Left renal cortex interstitium (tissue), 4 donors: ENCODE measurements at regions not wholly inside any gene's neighbourhood (a gene's known extent, or its start where the extent isn't known, plus 50 kb on each side); places are given as distances from the start of the nearest gene placed in this dataset.

Experiments used
- DNase-seq, 4 donors: peaks; one replicate each; pipeline ENCODE4 v3.0.0-alpha.2; 2013; ENCODE audit warnings: low read depth in 4 of 4, low spot score in 2 of 4, missing footprints in 1 of 4

- no peak for DNase-seq
Measured at GRCh38 chr18:78168526-78168925, 811.1 kb upstream of the SALL3 start.

DNA sequence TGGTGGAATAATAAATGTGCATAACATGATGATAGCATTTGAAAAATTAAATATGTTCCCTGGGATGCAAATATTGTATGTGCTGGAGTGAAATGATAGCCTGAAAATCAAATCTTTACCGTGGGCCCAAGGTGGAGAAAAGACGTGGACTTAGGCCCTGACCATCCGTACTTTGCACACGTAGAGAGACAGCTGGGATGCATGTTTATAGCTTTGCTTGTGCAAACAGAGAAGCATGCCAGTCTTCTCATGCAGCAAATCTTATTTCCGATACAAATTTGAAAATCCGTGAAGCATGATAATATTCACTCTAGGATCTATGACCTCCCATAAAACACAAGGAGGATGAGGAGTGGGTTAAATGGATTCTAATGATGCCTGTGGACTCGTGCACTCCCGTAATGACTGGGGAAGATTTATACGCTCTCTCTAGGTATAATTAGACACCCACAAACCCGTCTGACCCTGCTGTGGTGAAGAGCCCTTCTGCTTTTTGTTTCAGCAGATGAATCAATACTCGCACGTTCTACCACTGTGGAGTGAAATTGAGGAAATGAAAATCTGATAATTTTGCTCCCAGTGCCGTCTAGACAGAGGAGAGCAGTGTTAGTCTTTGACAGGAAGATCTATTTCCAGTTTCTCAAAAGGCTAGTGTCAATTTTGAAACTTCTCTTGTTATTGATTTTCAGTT is 810.3 kb upstream of the SALL3 start:
- no peak for DNase-seq

DNA sequence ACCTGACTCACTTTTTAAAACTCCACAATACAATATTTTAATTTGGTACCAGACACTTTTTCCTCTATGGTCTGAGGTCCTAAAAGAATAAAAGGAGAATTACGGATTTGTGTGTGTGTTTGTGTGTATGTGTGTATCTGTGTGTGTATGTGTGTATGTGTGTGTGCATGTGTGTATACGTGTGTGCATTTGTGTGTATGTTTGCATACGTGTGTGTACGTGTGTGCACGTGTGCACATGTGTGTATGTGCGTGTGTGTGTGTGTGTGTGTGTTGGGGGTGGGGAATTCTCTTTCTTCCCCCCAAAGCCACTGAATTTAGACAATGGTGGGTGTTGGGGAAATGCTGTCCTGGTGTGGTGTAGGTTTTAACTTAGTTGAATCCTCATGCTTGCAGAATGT is 807.7 kb upstream of the SALL3 start:
- no peak for DNase-seq

GRCh38 chr18:78174737-78175136 is 804.9 kb upstream of the SALL3 start:
- no peak for DNase-seq

GRCh38 chr18:78178812-78179211 is 800.8 kb upstream of the SALL3 start:
- no peak for DNase-seq

DNA sequence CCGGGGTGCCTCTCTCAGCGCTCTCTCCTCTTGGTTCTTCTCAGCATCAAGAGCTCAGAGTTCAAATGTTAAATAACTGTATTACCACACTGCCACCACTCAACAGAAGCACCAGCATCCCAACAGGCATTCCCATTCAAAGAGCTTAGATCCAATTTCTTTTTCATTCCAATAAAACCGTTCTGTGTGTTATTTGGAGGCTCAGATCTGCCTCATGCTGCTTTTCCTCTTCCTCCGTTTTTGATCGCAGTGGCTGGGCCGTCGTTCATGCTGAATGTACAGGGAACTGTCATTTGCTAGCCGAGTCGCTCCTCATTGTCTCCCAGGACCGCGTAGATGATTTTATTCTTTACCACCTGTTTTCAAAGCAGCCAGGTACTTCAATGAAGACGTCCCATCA is 798.9 kb upstream of the SALL3 start:
- DNase-seq, result no peak

DNA sequence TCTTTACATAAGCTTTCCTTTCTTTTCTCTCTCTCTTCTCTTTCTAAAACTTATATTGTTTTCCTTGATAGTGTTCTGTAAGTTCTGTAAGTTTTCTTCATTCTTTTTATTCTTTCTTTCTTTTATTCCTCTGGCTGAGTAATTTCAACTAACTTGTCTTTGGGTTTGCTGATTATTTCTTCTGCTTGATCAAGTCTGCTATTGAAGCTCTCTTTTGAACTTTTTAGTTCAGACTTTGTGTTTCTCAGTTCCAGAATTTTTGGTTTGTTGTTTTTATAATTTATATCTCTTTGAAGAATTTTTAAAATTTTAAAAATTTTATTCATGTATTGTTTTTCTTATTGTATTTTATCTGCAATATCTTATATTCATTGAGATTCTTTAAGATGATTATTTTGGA is 795.8 kb upstream of the SALL3 start:
- DNase-seq, result no peak

DNA sequence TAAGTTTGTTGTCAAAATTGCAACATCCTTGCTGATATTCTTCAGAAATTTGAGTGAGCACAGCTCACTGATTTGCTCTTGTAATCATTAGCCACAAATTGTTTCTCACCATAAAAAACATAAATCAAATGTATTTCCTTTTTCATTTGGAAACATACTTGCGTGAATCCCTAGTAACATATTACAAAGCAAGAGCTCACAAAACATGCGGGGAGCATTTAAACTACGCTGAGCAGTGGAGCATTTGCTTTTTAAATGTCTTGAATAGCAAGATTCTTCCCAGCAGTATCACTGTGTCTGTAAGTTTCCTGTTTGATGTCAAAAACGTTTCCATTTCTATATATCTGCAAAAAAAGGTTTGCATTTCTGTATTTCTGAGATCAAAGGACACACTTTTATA is 788.3 kb upstream of the SALL3 start:
- no peak for DNase-seq

DNA sequence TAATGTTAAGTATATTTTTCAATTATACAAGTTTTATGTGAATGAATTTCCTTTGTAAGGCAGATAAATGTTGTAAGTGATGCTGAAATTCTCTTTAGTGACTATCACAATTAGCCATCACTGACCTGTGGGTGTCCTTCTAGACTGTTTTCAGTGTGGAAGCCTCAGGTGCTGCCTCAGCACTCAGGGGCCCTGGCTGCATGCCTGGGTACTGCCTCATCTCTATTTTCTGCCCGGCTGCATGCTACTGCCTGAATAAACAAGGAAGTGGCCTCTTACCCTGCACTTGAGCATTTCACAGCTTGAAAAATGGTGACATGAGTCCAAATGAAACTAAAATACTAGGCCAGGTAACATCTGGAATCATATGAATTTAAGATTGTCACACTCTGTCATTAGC is 787.6 kb upstream of the SALL3 start:
- peak in 2 of 4 donors; percentile 28 to 37 for DNase-seq

- DNase-seq, result no peak
Measured at GRCh38 chr18:78196280-78196679, 783.3 kb upstream of the SALL3 start.

DNA sequence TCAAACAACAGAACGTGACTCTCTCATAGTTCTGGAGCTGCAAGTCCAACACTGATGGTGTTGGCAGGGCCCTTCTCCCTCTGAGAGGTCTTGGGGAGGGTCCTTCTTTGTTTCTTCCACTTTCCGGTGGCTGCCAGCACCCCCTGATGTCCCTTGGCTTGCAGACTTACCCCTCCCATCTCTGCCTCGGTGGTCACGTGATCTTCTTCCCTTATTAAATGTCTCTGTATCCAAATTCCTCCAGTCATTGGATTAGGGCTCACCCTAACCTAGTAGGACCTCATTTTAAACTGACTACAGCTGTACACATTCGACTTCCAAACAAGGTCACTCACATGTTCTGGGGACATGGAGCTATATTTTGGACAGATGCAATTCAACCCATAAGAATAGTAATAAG is 780.6 kb upstream of the SALL3 start:
- DNase-seq, result no peak

- no peak for DNase-seq
Measured at GRCh38 chr18:78199611-78200010, 780.0 kb upstream of the SALL3 start.

GRCh38 chr18:78207942-78208341 is 771.7 kb upstream of the SALL3 start:
- no peak for DNase-seq

DNA sequence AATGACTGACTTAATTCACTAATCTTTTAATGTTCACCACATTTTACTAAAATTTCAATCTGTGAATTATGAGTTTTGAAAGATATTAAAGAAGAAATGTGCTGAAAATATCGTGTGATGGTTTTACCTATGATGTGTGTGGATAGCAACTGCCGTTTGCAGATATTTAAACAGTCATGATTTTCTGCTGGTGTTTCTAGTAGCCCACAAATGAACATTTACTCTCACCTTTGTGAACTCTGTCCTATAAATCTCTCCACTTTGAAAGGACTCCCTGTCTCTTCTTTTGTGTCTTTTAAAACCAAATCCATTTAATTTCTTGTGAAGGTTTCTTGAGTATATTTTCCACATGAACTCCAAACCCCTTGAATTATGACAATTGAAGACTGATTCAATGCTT is 771.2 kb upstream of the SALL3 start:
- no peak for DNase-seq

- no peak for DNase-seq
Measured at GRCh38 chr18:78213361-78213994, 766.1 kb upstream of the SALL3 start.

GRCh38 chr18:78221496-78221895 is 758.1 kb upstream of the SALL3 start:
- DNase-seq, result no peak

DNA sequence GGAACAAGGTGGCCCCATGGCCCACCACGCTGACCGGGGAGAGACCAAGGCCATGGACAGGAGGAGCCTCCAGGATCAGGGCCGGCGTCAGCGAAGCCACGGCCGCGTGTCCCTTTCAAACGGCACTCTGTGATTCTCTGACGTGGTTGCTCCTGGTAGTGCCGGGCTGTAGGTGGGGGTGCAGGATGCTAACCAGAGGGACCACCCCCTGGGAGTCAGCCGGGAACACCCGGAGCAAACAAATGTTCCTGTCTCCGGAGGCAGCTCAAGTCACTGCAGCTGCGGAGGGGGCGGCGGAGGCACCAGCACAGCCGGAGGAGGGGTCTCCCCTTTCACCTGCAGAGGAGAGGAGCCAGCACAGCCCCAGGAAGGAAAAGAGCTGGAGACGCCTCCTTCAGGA is 750.6 kb upstream of the SALL3 start:
- no peak for DNase-seq

GRCh38 chr18:78230911-78231310 is 748.7 kb upstream of the SALL3 start:
- no peak for DNase-seq

DNA sequence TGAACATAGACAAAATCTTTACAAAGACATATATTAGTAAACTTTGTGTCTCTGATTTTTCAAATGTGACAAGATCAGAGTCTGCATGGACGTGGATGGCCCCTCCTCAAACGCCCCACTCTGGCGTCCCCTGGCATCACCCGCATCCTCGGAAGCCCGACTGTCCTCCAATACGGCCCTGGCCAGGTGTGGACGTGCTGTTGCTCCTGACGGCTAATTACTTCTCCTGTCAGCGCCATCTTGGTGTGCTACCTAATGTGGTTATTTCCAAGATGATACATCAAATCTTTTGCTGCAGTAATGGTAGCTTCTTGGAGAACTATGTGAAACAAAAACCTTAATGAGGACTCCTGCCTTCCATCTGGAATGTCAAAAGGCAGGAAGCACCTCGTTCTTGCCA is 747.4 kb upstream of the SALL3 start:
- no peak for DNase-seq

DNA sequence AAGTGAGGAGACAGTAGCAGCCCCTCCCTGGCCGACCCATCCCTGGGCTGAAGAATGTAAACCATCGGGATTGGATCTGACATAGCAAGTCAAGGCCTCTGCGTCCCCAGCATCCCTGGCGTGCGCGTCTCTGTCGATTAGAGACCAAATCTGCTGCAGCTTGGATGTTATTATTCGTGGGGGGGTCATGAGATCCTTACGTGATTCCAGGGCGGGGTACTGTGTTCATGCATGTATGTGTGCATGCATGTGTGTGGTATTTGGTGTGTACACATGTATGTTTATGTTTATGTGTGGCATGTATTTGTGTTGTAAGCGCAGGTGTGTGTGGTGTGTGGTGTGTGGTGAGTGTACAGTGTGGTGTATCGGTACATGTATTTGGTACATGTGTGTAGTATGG is 741.8 kb upstream of the SALL3 start:
- no peak for DNase-seq

- no peak for DNase-seq
Measured at GRCh38 chr18:78238404-78239089, 741.1 kb upstream of the SALL3 start.

DNA sequence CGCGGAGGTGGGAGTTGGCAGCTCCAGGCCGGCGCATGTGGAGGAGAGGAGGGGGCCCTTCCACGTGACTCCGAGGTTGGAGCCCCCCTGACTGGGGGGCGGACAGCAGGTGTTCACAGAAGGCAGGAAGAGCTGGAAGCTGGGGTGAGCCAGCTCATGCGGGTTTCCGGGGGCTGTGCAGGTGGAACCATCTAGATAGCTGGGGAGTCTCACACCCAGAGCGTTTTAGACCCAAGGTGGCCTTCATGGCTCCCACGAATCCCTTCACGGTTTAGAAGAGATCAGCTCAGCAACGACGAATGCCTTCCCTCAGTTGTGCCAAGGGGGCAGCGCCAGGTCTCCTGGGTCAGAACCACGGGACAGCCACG is 740.5 kb upstream of the SALL3 start:
- DNase-seq, result no peak
